Esophagus squamous epithelium (tissue), 5 donors: ENCODE measurements at regions not wholly inside any gene's neighbourhood (a gene's known extent, or its start where the extent isn't known, plus 50 kb on each side); places are given as distances from the start of the nearest gene placed in this dataset.

Experiments
- DNase-seq: peaks from one replicate; lab custom pipeline; 2025; lab: John Stamatoyannopoulos, UW
- H3K27ac ChIP-seq, 4 donors: fragments of 200-600 bp; sonication (generic); one replicate each; pipeline ENCODE4 v1.5.1; 2016 to 2019; ENCODE audit warnings: mild to moderate bottlenecking in 1 of 4
- H3K27me3 ChIP-seq, 4 donors: fragments of 200-600 bp; sonication (generic); 1 replicate in 3 of 4; 2 replicates in 1 of 4; pipeline versions ENCODE4 v1.5.1 to v1.6.0; 2017 to 2021; ENCODE audit warnings: antibody characterized with exemption in 1 of 4
- H3K36me3 ChIP-seq, 3 donors: fragments of 200-600 bp; sonication (generic); one replicate each; pipeline ENCODE4 v1.5.1; 2016 to 2019
- H3K4me1 ChIP-seq, 3 donors: fragments of 200-600 bp; sonication (generic); one replicate each; pipeline ENCODE4 v1.5.1; 2017 to 2019
- H3K4me3 ChIP-seq, 4 donors: fragments of 200-600 bp; sonication (generic); 1 replicate in 3 of 4; 2 replicates in 1 of 4; pipeline ENCODE4 v1.5.1; 2016 to 2019; ENCODE audit warnings: mild to moderate bottlenecking in 2 of 4, moderate library complexity in 1 of 4
- H3K9me3 ChIP-seq, 3 donors: fragments of 200-600 bp; sonication (generic); one replicate each; pipeline ENCODE4 v1.5.1; 2016 to 2019
- CTCF ChIP-seq, 6 experiments: fragments of 450-650 bp in 4 of 6; fragments of 200-600 bp in 2 of 6; sonication (generic) in 2 of 6; IDR thresholded peaks; one replicate each; pipeline ENCODE4 v1.5.1; 2016 to 2019; ENCODE audit warnings: antibody characterized with exemption in 6 of 6, mild to moderate bottlenecking in 4 of 6, moderate library complexity in 4 of 6
- POLR2A ChIP-seq, 4 donors: fragments of 450-650 bp; IDR thresholded peaks; one replicate each; pipeline ENCODE4 v1.6.1; 2017; ENCODE audit warnings: antibody characterized with exemption in 4 of 4, mild to moderate bottlenecking in 4 of 4, moderate library complexity in 3 of 4
- WGBS, 2 donors: methylation state at CpG; one replicate each; pipeline ENCODE4 v1.1.5; 2018; 5-methylcytosine and 5-hydroxymethylcytosine counted together
- intact Hi-C: fragments of 100-400 bp; cut with DNase I; formaldehyde crosslinking; loops from one replicate; pipeline ENCODE4 v1.15.0; 2022
- donor health status: DM: yes; HTN: yes; CAD: no.

GRCh38 chr2:193467276-193467987, 1272.7 kb upstream of the TMEFF2 start:
- H3K27me3 ChIP-seq, result no peaks in the 10 kb centered on the region
- TF ChIP-seq CTCF (IDR thresholded peaks at IDR 0.05), result no peak
- TF ChIP-seq POLR2A (IDR thresholded peaks at IDR 0.05), result no peak
- H3K4me3 ChIP-seq, result no peak overlapping the region
- peaks cover 0 to 7% (median 6%) of the 10 kb centered on the region in 3 donors for H3K9me3 ChIP-seq
- H3K27ac ChIP-seq, result no peak overlapping the region
- no peaks in the 10 kb centered on the region for H3K36me3 ChIP-seq
- H3K4me1 ChIP-seq, result no peaks in the 10 kb centered on the region
- intact Hi-C loops, result no loop called here
- DNase-seq, result no peak

GRCh38 chr2:193463011-193463410, 1268.3 kb upstream of the TMEFF2 start:
- intact Hi-C loops, result no loop called here
- no peak for DNase-seq
- H3K4me1 ChIP-seq, result no peaks in the 10 kb centered on the region
- 93 to 94% methylated on average over 3 of the region's 3 CpGs for WGBS, 2 donors
- H3K4me3 ChIP-seq, result no peak overlapping the region
- no peak for TF ChIP-seq POLR2A (IDR thresholded peaks at IDR 0.05)
- no peak for TF ChIP-seq CTCF (IDR thresholded peaks at IDR 0.05)
- peaks cover 0 to 6% (median 0%) of the 10 kb centered on the region in 3 donors for H3K9me3 ChIP-seq
- no peak overlapping the region for H3K27ac ChIP-seq
- no peaks in the 10 kb centered on the region for H3K27me3 ChIP-seq
- H3K36me3 ChIP-seq, result no peaks in the 10 kb centered on the region

GRCh38 chr2:193462411-193462810, 1267.7 kb upstream of the TMEFF2 start:
- TF ChIP-seq CTCF (IDR thresholded peaks at IDR 0.05) (no peak), POLR2A (IDR thresholded peaks at IDR 0.05) (no peak)
- WGBS, 2 donors, result 65 to 70% methylated on average over 2 of the region's 2 CpGs
- no peak for DNase-seq

GRCh38 chr2:193461431-193461934, 1266.8 kb upstream of the TMEFF2 start:
- TF ChIP-seq POLR2A (IDR thresholded peaks at IDR 0.05) (no peak), CTCF (IDR thresholded peaks at IDR 0.05) (no peak)
- H3K4me3 ChIP-seq, result no peak overlapping the region
- H3K36me3 ChIP-seq, result no peaks in the 10 kb centered on the region
- H3K4me1 ChIP-seq, result no peaks in the 10 kb centered on the region
- peaks cover 0 to 6% (median 0%) of the 10 kb centered on the region in 3 donors for H3K9me3 ChIP-seq
- intact Hi-C loops, result no loop called here
- no peaks in the 10 kb centered on the region for H3K27me3 ChIP-seq
- DNase-seq, result no peak
- no peak overlapping the region for H3K27ac ChIP-seq
- WGBS, 2 donors, result 78 to 79% methylated on average over 2 of the region's 2 CpGs

More at GRCh38 chr2:193462411-193462810, 1267.7 kb upstream of the TMEFF2 start:
- H3K27ac ChIP-seq, result no peak overlapping the region
- no peaks in the 10 kb centered on the region for H3K36me3 ChIP-seq
- H3K27me3 ChIP-seq, result no peaks in the 10 kb centered on the region
- peaks cover 0 to 6% (median 0%) of the 10 kb centered on the region in 3 donors for H3K9me3 ChIP-seq
- H3K4me1 ChIP-seq, result no peaks in the 10 kb centered on the region
- H3K4me3 ChIP-seq, result no peak overlapping the region
- intact Hi-C loops, result no loop called here

GRCh38 chr2:193446967-193447366, 1252.2 kb upstream of the TMEFF2 start:
- no peak overlapping the region for H3K27ac ChIP-seq
- no peak for DNase-seq
- H3K27me3 ChIP-seq, result no peaks in the 10 kb centered on the region
- 80 to 92% methylated on average over 2 of the region's 2 CpGs for WGBS, 2 donors
- no peak for TF ChIP-seq CTCF (IDR thresholded peaks at IDR 0.05)
- no peak for TF ChIP-seq POLR2A (IDR thresholded peaks at IDR 0.05)
- H3K4me1 ChIP-seq, result no peaks in the 10 kb centered on the region
- H3K36me3 ChIP-seq, result no peaks in the 10 kb centered on the region
- intact Hi-C loops, result no loop called here
- H3K9me3 ChIP-seq, result no peaks in the 10 kb centered on the region
- H3K4me3 ChIP-seq, result no peak overlapping the region
